ENCODE measurements at regions not wholly inside any gene's neighbourhood (a gene's known extent, or its start where the extent isn't known, plus 50 kb on each side); places are given as distances from the start of the nearest gene placed in this dataset.

GRCh38 chr6:40973304-40973703 is 65.7 kb downstream of the UNC5CL start:
- no peak for DNase-seq

- DNase-seq = no peak
Observed at GRCh38 chr6:40972814-40973213, 66.2 kb downstream of the UNC5CL start.

- no peak for DNase-seq
Observed at GRCh38 chr6:40972190-40972589, 66.8 kb downstream of the UNC5CL start.

GRCh38 chr6:40968620-40969164 is 70.3 kb downstream of the UNC5CL start:
- DNase-seq = no peak

GRCh38 chr6:40966860-40967259 is 72.2 kb downstream of the UNC5CL start:
- no peak for DNase-seq

GRCh38 chr6:40965046-40965445 is 74.0 kb downstream of the UNC5CL start:
- DNase-seq = no peak

GRCh38 chr6:40963019-40963418 is 76.0 kb downstream of the UNC5CL start:
- no peak for DNase-seq

- peak; percentile 25 for DNase-seq
Observed at GRCh38 chr6:40962241-40962640, 76.8 kb downstream of the UNC5CL start.

GRCh38 chr6:40961831-40962230 is 77.2 kb downstream of the UNC5CL start:
- no peak for DNase-seq

- DNase-seq = no peak
Observed at GRCh38 chr6:40960742-40961430, 78.1 kb downstream of the UNC5CL start.

- DNase-seq = no peak
Observed at GRCh38 chr6:40959781-40960327, 79.2 kb downstream of the UNC5CL start.

- DNase-seq = no peak
Observed at GRCh38 chr6:40958738-40959137, 80.3 kb downstream of the UNC5CL start.

GRCh38 chr6:40957616-40958492 is 81.2 kb downstream of the UNC5CL start:
- no peak for DNase-seq

- DNase-seq = no peak
Observed at GRCh38 chr6:40956936-40957335, 82.1 kb downstream of the UNC5CL start.

- no peak for DNase-seq
Observed at GRCh38 chr6:40955178-40955545, 83.9 kb downstream of the UNC5CL start.

- DNase-seq = no peak
Observed at GRCh38 chr6:40954446-40955177, 84.4 kb downstream of the UNC5CL start.

GRCh38 chr6:40953486-40953885 is 85.5 kb downstream of the UNC5CL start:
- DNase-seq = no peak

GRCh38 chr6:40950986-40951698 is 87.9 kb downstream of the UNC5CL start:
- no peak for DNase-seq

- DNase-seq = no peak
Observed at GRCh38 chr6:40948570-40948969, 90.5 kb downstream of the UNC5CL start.

GRCh38 chr6:40947876-40948526 is 91.0 kb downstream of the UNC5CL start:
- DNase-seq = no peak

- no peak for DNase-seq
Observed at GRCh38 chr6:40946738-40947301, 92.2 kb downstream of the UNC5CL start.
